ENCODE measurements at regions not wholly inside any gene's neighbourhood (a gene's known extent, or its start where the extent isn't known, plus 50 kb on each side); places are given as distances from the start of the nearest gene placed in this dataset.

DNA sequence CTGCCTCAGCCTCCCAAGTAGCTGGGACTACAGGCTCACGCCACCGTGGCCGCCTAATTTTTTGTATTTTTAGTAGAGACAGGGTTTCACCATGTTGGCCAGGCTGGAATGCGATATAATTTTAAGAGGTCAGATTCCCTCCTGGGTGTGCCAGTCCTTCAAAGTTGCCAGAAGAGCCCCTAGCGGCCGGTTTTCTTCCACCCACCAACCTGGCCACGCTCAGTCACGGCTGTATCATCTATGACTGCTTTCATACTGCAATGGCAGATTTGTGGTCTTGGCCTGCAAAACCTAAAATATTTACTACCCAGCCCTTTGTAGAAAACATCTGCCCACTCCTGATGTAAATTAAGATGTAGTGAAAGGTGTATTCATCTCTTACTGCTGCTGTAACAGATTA is 117.5 kb upstream of the BASP1 start:
- CTCF ChIA-PET = no interaction called here
- H3K9me2 ChIP-seq = no peaks in the 10 kb centered on the region
- POLR2A ChIA-PET = no interaction called here
- H3K9ac ChIP-seq = no peak overlapping the region
- H3K4me3 ChIP-seq (ENCODE audit: low read depth in 2 of 2, low read length in 1 of 2) = no peak overlapping the region
- H3K36me3 ChIP-seq (replicated peaks in 1 of 2; ENCODE audit: control insufficient read depth in 1 of 2, insufficient read depth in 2 of 2, low read length in 1 of 2) = no peaks in the 10 kb centered on the region
- TF ChIP-seq SMC3 (IDR thresholded peaks at IDR 0.05; ENCODE audit: low read depth, low read length) (no peak), NFIC (IDR thresholded peaks at IDR 0.05; ENCODE audit: borderline replicate concordance) (no peak), MEF2A (IDR thresholded peaks at IDR 0.05; ENCODE audit: borderline replicate concordance, low read depth) (no peak), NRF1 (IDR thresholded peaks at IDR 0.05; ENCODE audit: low read depth, low read length) (no peak), RXRA (IDR thresholded peaks at IDR 0.05; ENCODE audit: borderline replicate concordance, low read depth) (no peak), SIN3A (IDR thresholded peaks at IDR 0.05; ENCODE audit: borderline replicate concordance, low read depth, low read length) (no peak)
- TF ChIP-seq, protein P1, sequence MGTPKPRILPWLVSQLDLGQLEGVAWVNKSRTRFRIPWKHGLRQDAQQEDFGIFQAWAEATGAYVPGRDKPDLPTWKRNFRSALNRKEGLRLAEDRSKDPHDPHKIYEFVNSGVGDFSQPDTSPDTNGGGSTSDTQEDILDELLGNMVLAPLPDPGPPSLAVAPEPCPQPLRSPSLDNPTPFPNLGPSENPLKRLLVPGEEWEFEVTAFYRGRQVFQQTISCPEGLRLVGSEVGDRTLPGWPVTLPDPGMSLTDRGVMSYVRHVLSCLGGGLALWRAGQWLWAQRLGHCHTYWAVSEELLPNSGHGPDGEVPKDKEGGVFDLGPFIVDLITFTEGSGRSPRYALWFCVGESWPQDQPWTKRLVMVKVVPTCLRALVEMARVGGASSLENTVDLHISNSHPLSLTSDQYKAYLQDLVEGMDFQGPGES (IDR thresholded peaks at IDR 0.05; ENCODE audit: low read depth, low read length) = no peak
- TF ChIP-seq, protein P2, sequence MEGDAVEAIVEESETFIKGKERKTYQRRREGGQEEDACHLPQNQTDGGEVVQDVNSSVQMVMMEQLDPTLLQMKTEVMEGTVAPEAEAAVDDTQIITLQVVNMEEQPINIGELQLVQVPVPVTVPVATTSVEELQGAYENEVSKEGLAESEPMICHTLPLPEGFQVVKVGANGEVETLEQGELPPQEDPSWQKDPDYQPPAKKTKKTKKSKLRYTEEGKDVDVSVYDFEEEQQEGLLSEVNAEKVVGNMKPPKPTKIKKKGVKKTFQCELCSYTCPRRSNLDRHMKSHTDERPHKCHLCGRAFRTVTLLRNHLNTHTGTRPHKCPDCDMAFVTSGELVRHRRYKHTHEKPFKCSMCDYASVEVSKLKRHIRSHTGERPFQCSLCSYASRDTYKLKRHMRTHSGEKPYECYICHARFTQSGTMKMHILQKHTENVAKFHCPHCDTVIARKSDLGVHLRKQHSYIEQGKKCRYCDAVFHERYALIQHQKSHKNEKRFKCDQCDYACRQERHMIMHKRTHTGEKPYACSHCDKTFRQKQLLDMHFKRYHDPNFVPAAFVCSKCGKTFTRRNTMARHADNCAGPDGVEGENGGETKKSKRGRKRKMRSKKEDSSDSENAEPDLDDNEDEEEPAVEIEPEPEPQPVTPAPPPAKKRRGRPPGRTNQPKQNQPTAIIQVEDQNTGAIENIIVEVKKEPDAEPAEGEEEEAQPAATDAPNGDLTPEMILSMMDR (IDR thresholded peaks at IDR 0.05) = no peak
- H3K79me2 ChIP-seq (ENCODE audit: insufficient read depth) = no peaks in the 10 kb centered on the region
- no peak overlapping the region for H3K4me2 ChIP-seq
- H3K4me1 ChIP-seq (ENCODE audit: control insufficient read depth in 1 of 2, insufficient read depth in 2 of 2, low read depth in 1 of 2, low read length in 1 of 2) = no peaks in the 10 kb centered on the region
- H4K20me1 ChIP-seq (ENCODE audit: insufficient read depth) = no peaks in the 10 kb centered on the region
- no peak for DNase-seq
- H3F3A ChIP-seq (replicated peaks; ENCODE audit: insufficient read depth) = peaks cover 8% of the 10 kb centered on the region
- no peak overlapping the region for H2AFZ ChIP-seq (ENCODE audit: low read depth)
- 95% methylated on average over 8 of the region's 8 CpGs for WGBS (ENCODE audit: low lambda C conversion rate)
- no peak overlapping the region for H3K27ac ChIP-seq (ENCODE audit: low read depth in 2 of 2, low read length in 1 of 2)
- H3K27me3 ChIP-seq (ENCODE audit: insufficient read depth) = no peaks in the 10 kb centered on the region
- no peaks in the 10 kb centered on the region for H3K9me3 ChIP-seq

DNA sequence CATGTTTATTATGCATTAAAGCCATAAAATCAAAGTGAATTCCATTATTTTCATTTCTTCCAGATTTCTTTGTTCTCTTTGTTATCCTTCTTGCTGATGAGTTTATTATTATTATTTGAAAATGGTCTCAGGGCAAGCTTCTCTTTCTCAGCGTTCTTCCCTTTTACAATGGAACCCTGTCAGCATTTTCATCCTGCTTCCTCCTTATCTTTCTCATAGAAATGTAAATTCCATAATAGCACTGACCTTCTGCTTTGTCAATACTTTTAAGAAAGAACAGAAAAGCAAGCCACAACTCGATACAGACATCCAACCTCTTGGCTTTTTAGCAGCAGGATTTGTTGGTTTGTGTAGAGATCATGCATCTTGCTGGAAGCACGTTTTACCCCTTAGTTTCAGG is 114.0 kb upstream of the BASP1 start:
- H3K27ac ChIP-seq (ENCODE audit: low read depth in 2 of 2, low read length in 1 of 2) = no peak overlapping the region
- no peak overlapping the region for H3K9ac ChIP-seq
- peaks cover 26% of the 10 kb centered on the region for H3F3A ChIP-seq (replicated peaks; ENCODE audit: insufficient read depth)
- 83% methylated on average over 3 of the region's 3 CpGs for WGBS (ENCODE audit: low lambda C conversion rate)
- no peak for TF ChIP-seq GATA2 (CRISPR knock-in tag; IDR thresholded peaks at IDR 0.05)
- TF ChIP-seq ZBTB33 (IDR thresholded peaks at IDR 0.05; ENCODE audit: borderline replicate concordance, low read depth) = no peak
- TF ChIP-seq EP300 (IDR thresholded peaks at IDR 0.05; ENCODE audit: borderline replicate concordance in 1 of 2, low read depth in 1 of 2, low read length in 1 of 2) = no peak
- no peaks in the 10 kb centered on the region for H4K20me1 ChIP-seq (ENCODE audit: insufficient read depth)
- H3K36me3 ChIP-seq (replicated peaks in 1 of 2; ENCODE audit: control insufficient read depth in 1 of 2, insufficient read depth in 2 of 2, low read length in 1 of 2) = no peaks in the 10 kb centered on the region
- H3K9me2 ChIP-seq = no peaks in the 10 kb centered on the region
- H3K9me3 ChIP-seq = no peaks in the 10 kb centered on the region
- ChIA-PET CTCF (no interaction called here), POLR2A (no interaction called here)
- no peaks in the 10 kb centered on the region for H3K27me3 ChIP-seq (ENCODE audit: insufficient read depth)
- H3K4me1 ChIP-seq (ENCODE audit: control insufficient read depth in 1 of 2, insufficient read depth in 2 of 2, low read depth in 1 of 2, low read length in 1 of 2) = peaks cover 0 to 11% of the 10 kb centered on the region in 2 experiments; a peak in 2 of 4 replicates
- no peaks in the 10 kb centered on the region for H3K79me2 ChIP-seq (ENCODE audit: insufficient read depth)
- H2AFZ ChIP-seq (ENCODE audit: low read depth) = no peak overlapping the region
- no peak for DNase-seq
- H3K4me3 ChIP-seq (ENCODE audit: low read depth in 2 of 2, low read length in 1 of 2) = no peak overlapping the region
- no peak overlapping the region for H3K4me2 ChIP-seq

Data from SK-N-SH (cell line).